ENCODE measurements at regions not wholly inside any gene's neighbourhood (a gene's known extent, or its start where the extent isn't known, plus 50 kb on each side); places are given as distances from the start of the nearest gene placed in this dataset.

GRCh38 chr2:47315475-47315874 lies 53.6 kb upstream of the EPCAM start:
- no peak for DNase-seq

- DNase-seq: no peak
Observed at GRCh38 chr2:47313728-47314127, 55.4 kb upstream of the EPCAM start.

GRCh38 chr2:47313141-47313691 lies 55.9 kb upstream of the EPCAM start:
- DNase-seq: no peak

- DNase-seq: no peak
Observed at GRCh38 chr2:47312491-47312850, 56.6 kb upstream of the EPCAM start.

- no peak for DNase-seq
Observed at GRCh38 chr2:47311764-47312490, 57.2 kb upstream of the EPCAM start.

GRCh38 chr2:47310801-47311560 lies 58.1 kb upstream of the EPCAM start:
- DNase-seq: no peak

- DNase-seq: no peak
Observed at GRCh38 chr2:47309952-47310800, 58.9 kb upstream of the EPCAM start.

- DNase-seq: no peak
Observed at GRCh38 chr2:47309472-47309951, 59.6 kb upstream of the EPCAM start.

- no peak for DNase-seq
Observed at GRCh38 chr2:47307066-47307465, 62.0 kb upstream of the EPCAM start.

- no peak for DNase-seq
Observed at GRCh38 chr2:47304654-47305053, 64.5 kb upstream of the EPCAM start.

GRCh38 chr2:47303341-47304148 lies 65.6 kb upstream of the EPCAM start:
- DNase-seq: no peak

- DNase-seq: no peak
Observed at GRCh38 chr2:47302308-47302707, 66.8 kb upstream of the EPCAM start.

GRCh38 chr2:47301731-47302130 lies 67.4 kb upstream of the EPCAM start:
- no peak for DNase-seq

GRCh38 chr2:47301277-47301618 lies 67.9 kb upstream of the EPCAM start:
- no peak for DNase-seq

- no peak for DNase-seq
Observed at GRCh38 chr2:47300609-47301276, 68.4 kb upstream of the EPCAM start.

GRCh38 chr2:47300081-47300480 lies 69.0 kb upstream of the EPCAM start:
- DNase-seq: no peak

- no peak for DNase-seq
Observed at GRCh38 chr2:47299555-47299954, 69.6 kb upstream of the EPCAM start.

- no peak for DNase-seq
Observed at GRCh38 chr2:47298771-47299170, 70.3 kb upstream of the EPCAM start.

- DNase-seq: no peak
Observed at GRCh38 chr2:47297767-47298425, 71.2 kb upstream of the EPCAM start.

GRCh38 chr2:47295981-47296635 lies 73.0 kb upstream of the EPCAM start:
- no peak for DNase-seq

Measured in activated CD4-positive, alpha-beta T cell treated with anti-CD3 and anti-CD28 coated beads, Interleukin-2, amount 50 U/mL, for 1 hour (primary cell).